Neural crest cell (in vitro differentiated cells): ENCODE measurements at regions not wholly inside any gene's neighbourhood (a gene's known extent, or its start where the extent isn't known, plus 50 kb on each side); places are given as distances from the start of the nearest gene placed in this dataset.

Experiments
- DNase-seq: peaks from one replicate; pipeline ENCODE4 v3.0.0; 2021; ENCODE audit warnings: low read depth, mixed read lengths, low spot score
- H3K27ac Mint-ChIP-seq: one replicate; pipeline ENCODE4 v1.8.0; 2021; ENCODE audit warnings: mild to moderate bottlenecking, mixed read lengths; ENCODE audit not compliant: unreplicated experiment
- H3K27me3 Mint-ChIP-seq: 2 replicates; pipeline ENCODE4 v1.8.0; 2021; ENCODE audit warnings: low read depth, mild to moderate bottlenecking, mixed read lengths
- H3K36me3 Mint-ChIP-seq: 2 replicates; pipeline ENCODE4 v1.8.0; 2021; ENCODE audit warnings: low read depth, mild to moderate bottlenecking, mixed read lengths
- H3K4me1 Mint-ChIP-seq: 2 replicates; pipeline ENCODE4 v1.8.0; 2021; ENCODE audit warnings: mixed read lengths
- H3K4me3 Mint-ChIP-seq: one replicate; pipeline ENCODE4 v1.8.0; 2021; ENCODE audit warnings: mild to moderate bottlenecking, mixed read lengths
- H3K9me3 Mint-ChIP-seq: 2 replicates; pipeline ENCODE4 v1.8.0; 2021; ENCODE audit warnings: mixed read lengths
- TF ChIP-seq, protein P1 (sequence below): fragments of 200-600 bp; sonication (generic); conservative IDR thresholded peaks from 2 replicates; pipeline ENCODE4 v1.5.0; 2021; ENCODE audit warnings: antibody characterized with exemption, mild to moderate bottlenecking

DNA sequence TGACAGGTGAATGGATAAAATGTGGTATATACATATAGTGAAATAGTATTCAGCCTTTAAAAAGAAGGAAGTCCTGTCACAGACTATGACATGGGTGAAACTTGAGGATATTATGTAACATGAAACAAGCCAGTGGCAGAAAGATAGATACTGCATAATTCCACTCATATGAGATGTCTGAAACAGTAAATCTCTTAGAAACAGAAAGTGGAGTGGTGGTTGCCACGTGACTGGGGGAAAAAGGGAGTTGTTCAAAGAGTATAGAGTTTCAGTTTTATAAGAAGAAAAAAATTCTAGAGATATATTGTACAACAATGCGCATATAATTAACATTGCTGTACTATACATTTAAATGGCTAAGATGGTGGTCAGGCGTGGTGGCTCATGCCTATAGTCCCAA lies 178.2 kb upstream of the ATP5MC3 start:
- Mint-ChIP-seq H3K27me3 (peaks cover 51% of the 10 kb centered on the region), H3K4me1 (no peaks in the 10 kb centered on the region), H3K36me3 (no peaks in the 10 kb centered on the region), H3K27ac (no peak overlapping the region), H3K9me3 (no peaks in the 10 kb centered on the region), H3K4me3 (no peak overlapping the region)
- TF ChIP-seq, protein P1, sequence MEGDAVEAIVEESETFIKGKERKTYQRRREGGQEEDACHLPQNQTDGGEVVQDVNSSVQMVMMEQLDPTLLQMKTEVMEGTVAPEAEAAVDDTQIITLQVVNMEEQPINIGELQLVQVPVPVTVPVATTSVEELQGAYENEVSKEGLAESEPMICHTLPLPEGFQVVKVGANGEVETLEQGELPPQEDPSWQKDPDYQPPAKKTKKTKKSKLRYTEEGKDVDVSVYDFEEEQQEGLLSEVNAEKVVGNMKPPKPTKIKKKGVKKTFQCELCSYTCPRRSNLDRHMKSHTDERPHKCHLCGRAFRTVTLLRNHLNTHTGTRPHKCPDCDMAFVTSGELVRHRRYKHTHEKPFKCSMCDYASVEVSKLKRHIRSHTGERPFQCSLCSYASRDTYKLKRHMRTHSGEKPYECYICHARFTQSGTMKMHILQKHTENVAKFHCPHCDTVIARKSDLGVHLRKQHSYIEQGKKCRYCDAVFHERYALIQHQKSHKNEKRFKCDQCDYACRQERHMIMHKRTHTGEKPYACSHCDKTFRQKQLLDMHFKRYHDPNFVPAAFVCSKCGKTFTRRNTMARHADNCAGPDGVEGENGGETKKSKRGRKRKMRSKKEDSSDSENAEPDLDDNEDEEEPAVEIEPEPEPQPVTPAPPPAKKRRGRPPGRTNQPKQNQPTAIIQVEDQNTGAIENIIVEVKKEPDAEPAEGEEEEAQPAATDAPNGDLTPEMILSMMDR, result no peak
- DNase-seq, result no peak

- no peaks in the 10 kb centered on the region for H3K9me3 Mint-ChIP-seq
- H3K4me1 Mint-ChIP-seq, result no peaks in the 10 kb centered on the region
- no peaks in the 10 kb centered on the region for H3K36me3 Mint-ChIP-seq
- H3K27me3 Mint-ChIP-seq, result peaks cover 27% of the 10 kb centered on the region
- no peak for DNase-seq
- TF ChIP-seq, protein P1, result no peak
- H3K27ac Mint-ChIP-seq, result no peak overlapping the region
- no peak overlapping the region for H3K4me3 Mint-ChIP-seq
Observed at GRCh38 chr2:175356901-175357300, 175.4 kb upstream of the ATP5MC3 start.

GRCh38 chr2:175355246-175355645 lies 173.7 kb upstream of the ATP5MC3 start:
- Mint-ChIP-seq H3K4me3 (no peak overlapping the region), H3K9me3 (no peaks in the 10 kb centered on the region), H3K27ac (no peak overlapping the region), H3K4me1 (no peaks in the 10 kb centered on the region), H3K27me3 (peaks cover 17% of the 10 kb centered on the region), H3K36me3 (no peaks in the 10 kb centered on the region)
- TF ChIP-seq, protein P1, result no peak
- DNase-seq, result no peak

DNA sequence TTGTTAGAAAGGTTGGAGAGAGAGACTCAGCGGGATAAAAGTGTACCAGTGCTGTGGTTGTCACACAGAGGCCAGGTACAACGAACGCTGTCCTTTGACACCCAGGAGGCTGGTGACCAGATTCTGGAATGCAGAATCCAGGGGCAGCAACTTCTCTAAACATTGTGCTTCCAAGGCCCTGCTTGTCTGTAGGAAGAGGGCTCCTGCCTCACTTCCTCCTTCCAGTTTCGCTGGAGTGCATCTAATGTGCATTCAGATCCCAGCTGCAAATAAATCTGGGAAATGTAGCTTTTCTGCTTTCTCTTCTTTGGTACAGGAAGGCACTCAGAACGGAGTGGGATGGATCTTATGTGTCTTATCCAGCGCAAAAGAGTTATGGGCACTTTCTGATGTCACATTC lies 171.8 kb upstream of the ATP5MC3 start:
- TF ChIP-seq, protein P1, result no peak
- H3K4me3 Mint-ChIP-seq, result no peak overlapping the region
- H3K27ac Mint-ChIP-seq, result peak overlapping the region; percentile 28
- H3K4me1 Mint-ChIP-seq, result no peaks in the 10 kb centered on the region
- no peak for DNase-seq
- H3K27me3 Mint-ChIP-seq, result peaks cover 11% of the 10 kb centered on the region
- no peaks in the 10 kb centered on the region for H3K9me3 Mint-ChIP-seq
- no peaks in the 10 kb centered on the region for H3K36me3 Mint-ChIP-seq

DNA sequence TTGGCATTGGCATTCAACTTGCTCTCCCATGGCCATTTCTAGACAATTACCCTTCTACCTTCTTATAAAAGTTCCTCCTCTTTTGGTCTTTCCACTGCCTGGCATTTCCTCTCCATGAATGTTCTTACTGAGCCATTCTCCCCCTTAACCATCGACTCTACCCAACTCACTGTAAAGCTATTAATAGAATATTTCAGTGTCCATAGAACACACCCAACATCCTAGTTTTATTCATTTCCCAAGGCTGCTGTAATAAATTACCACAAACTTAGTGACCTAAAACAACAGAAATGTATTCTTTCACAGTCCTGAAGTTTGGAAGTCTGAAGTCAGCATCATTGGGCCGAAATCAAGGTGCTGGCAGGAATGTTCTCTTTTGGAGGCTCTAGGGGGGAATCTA lies 170.0 kb upstream of the ATP5MC3 start:
- H3K27ac Mint-ChIP-seq, result no peak overlapping the region
- no peak overlapping the region for H3K4me3 Mint-ChIP-seq
- H3K9me3 Mint-ChIP-seq, result no peaks in the 10 kb centered on the region
- DNase-seq, result no peak
- TF ChIP-seq, protein P1, result no peak
- H3K36me3 Mint-ChIP-seq, result no peaks in the 10 kb centered on the region
- peaks cover 9% of the 10 kb centered on the region for H3K27me3 Mint-ChIP-seq
- H3K4me1 Mint-ChIP-seq, result no peaks in the 10 kb centered on the region

DNA sequence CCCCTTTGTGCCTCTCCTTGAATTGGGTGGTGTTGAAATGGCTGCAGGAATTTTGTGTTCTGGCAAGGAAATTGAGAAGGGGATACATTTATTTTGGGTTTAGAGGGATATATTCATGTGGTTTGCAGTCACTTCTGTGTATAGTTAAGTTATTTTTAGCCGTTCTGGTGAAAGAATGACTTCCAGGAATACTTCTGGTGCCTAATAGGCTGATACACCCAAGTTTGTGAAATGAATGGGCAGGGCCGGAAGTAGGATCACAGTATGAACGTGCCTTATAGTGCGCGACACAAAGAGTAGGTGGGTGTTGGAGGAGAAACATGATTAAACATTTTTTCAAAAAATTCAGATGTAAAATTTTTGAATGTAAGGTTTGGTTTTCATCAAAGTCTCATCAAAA lies 168.6 kb upstream of the ATP5MC3 start:
- H3K27me3 Mint-ChIP-seq, result peaks cover 10% of the 10 kb centered on the region
- H3K36me3 Mint-ChIP-seq, result peaks cover 2% of the 10 kb centered on the region
- peaks cover under 1% of the 10 kb centered on the region for H3K9me3 Mint-ChIP-seq

More for the DNA sequence above, 168.6 kb upstream of the ATP5MC3 start:
- DNase-seq, result no peak
- H3K27ac Mint-ChIP-seq, result no peak overlapping the region
- TF ChIP-seq, protein P1, result no peak
- H3K4me3 Mint-ChIP-seq, result no peak overlapping the region
- H3K4me1 Mint-ChIP-seq, result no peaks in the 10 kb centered on the region
